HG02798 (cell line): ENCODE measurements at regions not wholly inside any gene's neighbourhood (a gene's known extent, or its start where the extent isn't known, plus 50 kb on each side); places are given as distances from the start of the nearest gene placed in this dataset.

ENCODE experiments used
- ATAC-seq: cut with Tn5 transposase; IDR thresholded peaks from one replicate; pipeline ENCODE4 v1.9.1; 2021; ENCODE audit warnings: mild to moderate bottlenecking; ENCODE audit not compliant: unreplicated experiment, poor library complexity

DNA sequence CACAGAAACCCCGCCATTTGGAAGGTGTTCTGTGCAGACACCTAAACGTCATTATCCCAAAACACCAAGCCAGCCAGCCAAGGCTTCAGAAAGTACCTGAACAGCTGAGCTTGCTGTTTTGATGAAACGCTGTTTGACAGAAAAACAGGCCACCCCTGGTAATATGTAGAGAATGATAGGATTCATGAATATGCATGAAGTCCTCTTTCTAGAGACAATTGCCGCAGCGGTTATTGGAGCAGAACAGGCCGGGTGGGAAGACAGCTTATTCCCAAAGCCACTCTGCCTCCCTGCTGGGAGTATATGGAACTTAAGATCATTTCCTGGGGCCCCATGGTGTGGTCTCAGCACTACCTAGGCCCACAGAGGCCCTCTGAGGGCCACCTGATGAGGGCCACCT, 229.5 kb downstream of the UQCRFS1 start:
- ATAC-seq, result no peak

DNA sequence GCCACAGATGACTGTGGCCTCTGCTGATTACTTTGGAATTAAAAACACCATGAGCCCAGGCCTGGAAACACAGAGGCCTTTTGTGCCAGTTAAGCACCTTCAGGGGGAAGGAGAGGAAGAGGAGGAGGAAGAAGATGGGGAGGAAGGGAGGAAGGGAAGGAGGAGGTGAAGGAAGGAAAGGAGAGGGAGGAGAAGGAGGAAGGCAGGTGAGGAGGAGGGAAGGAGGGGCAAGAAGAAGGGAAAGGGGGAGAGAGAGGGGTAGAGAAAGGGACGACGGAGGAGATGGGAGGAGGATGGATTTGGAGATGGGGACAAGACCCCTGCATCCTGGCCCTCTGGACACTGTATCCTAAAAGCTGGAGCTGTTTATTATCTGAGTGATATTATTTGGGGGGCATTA, 231.0 kb downstream of the UQCRFS1 start:
- ATAC-seq, result no peak

DNA sequence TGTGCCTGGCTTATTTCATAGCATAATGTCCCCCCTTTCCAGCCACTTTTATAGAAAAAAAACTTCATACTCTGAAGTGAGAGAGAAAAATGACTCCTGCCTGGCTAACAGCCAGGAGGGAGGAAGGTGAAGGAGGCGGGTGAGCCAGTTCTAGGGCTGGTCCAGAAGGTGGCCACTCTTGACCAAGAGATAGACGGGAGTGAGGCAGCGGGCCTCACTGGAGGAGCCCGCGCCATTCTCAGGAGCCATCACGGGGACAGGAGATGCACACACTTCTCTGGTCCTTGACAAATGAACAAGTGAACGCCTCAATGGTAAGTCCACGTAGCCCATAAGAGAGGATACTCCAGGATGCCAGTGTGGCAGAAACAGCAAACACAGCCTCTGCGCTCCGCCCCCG, 231.4 kb downstream of the UQCRFS1 start:
- ATAC-seq, result no peak

DNA sequence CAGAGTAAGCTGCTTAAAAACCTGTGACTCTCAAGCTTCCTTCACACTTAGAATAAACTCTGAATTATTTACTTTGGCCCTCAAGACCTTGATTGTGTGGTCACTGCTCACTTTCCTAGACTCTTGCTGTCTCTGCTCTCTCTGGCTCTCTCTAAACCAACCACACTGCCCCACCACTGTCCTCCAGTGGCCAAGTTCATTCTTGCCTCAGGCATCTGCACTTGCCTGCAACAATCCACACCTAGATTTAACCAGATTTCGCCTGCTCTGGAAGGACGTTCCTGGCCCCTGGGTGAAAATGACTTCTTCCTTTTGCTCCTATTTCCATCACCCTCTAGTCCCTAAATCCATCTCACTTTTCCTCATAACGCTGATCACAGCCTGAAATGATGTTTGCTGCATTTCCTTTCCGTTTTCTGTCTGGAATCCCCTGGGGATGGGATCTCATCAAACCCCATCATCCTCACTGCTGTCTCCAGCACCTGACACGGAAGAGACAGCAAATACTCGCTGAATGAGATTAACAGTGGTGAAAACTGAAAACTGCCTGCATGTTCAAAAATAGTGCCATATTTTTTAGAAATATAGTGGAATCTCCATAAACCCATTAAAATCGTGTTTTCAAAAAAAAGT, 232.6 kb downstream of the UQCRFS1 start:
- no peak for ATAC-seq

DNA sequence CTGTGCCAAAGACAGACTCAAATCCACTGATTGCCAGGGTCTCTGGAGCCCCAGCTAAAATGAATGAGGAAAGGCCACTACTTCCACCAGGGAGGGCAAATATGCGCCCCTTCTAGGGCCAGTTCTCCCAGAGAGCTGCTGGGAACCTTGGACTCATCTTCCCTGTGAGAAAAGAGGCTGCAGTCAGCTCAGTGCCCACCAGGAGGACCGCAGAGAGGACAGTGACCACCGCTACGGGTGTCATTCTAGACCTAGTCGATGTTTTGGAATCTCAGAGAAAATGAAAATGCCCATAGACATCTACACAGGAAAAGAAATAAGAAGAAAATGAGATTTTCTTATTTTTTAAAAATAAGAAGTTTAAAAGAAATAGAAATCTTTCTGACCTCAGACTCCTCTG, 235.1 kb downstream of the UQCRFS1 start:
- no peak for ATAC-seq

DNA sequence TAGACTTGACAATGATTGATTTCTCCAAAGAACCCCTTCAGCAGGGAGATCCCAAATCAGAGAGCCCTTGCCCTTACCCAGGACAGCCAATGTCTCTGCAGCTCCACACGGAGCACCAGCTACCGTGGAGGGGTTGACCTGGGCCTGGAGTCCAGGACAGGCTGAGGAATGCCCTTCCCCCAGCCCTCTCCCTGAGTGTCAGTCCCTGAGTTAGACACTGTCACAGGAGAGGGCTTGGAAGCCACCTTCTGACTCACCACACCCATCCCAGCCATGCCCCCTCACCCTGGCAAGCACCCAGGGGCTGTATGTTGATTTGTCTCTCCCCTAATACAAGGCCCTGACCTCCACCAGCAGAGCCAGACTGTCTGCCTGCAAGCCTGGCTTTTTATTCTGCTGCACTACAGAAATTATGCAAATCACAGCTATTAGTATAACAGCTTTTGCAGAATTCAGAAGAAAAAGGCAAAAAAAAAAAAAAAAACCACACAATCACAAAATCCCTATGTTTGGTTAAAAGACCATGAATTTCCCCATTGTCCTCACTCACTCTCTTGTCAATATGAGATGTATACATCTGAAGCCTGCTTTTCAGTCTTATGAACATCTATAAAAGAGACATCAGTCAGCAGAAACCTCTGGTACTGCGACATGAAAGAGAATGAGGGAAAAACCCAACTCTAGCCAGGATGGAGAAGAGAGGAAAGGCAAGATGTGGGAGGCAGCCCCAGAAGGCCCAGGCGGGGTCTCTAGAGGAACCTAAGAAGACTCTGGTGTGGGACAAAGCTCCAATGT, 240.7 kb downstream of the UQCRFS1 start:
- ATAC-seq, result no peak

DNA sequence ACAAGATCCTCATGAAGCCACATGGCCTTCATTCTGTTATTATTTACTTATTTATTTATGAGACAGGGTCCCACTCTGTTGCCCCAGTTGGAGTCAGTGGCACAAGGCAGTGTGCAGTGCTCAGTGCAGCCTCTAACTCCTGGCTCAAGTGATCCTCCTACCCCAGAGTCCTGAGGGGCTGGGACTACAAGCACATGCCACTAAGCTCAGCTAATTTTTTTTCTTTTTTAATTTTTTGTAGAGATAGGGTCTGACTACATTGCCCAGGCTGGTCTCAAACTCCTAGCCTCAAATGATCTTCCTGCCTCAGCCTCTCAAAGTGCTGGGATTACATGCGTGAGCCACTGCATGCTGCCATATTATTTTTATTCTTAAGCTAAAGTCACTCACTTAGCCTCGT, 241.4 kb downstream of the UQCRFS1 start:
- ATAC-seq, result no peak

DNA sequence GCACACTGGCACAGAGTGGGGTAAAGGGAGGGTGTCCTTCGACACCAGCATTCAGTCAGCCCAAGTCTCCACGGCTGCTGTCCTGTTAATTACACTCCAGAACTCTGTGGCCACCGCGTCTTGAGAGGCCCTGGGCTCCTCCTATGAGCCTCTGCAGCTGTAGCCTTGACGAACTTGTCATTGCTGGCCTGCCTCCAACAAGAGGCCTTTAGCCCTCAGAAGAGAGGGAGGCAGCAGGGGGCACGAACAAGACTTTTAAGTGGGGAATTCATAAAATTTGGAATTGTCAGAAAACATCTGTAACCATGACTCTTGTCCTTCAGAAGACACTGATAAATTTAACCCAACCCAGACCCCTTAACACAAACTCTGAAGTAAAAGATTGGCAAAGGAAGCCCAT, 241.9 kb downstream of the UQCRFS1 start:
- ATAC-seq, result no peak

DNA sequence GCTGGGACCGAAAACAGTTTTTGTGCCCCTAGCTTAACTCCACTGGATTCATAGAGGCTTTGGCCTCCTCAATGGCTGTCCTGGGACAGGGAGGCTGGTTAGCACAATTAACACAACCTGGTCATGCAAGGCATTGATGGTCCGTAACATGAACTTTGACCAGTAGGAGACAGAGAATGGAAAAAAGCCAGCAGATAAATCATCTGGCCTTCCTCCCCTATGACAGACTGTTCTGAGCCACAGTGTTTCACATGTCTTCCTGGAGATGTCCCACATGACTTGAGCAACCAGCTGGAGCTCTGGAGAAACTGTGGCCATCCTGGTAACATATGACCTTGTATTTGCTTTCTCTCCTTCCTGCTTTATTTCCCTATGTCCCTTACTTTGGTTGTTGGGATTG, 244.2 kb downstream of the UQCRFS1 start:
- ATAC-seq, result no peak

DNA sequence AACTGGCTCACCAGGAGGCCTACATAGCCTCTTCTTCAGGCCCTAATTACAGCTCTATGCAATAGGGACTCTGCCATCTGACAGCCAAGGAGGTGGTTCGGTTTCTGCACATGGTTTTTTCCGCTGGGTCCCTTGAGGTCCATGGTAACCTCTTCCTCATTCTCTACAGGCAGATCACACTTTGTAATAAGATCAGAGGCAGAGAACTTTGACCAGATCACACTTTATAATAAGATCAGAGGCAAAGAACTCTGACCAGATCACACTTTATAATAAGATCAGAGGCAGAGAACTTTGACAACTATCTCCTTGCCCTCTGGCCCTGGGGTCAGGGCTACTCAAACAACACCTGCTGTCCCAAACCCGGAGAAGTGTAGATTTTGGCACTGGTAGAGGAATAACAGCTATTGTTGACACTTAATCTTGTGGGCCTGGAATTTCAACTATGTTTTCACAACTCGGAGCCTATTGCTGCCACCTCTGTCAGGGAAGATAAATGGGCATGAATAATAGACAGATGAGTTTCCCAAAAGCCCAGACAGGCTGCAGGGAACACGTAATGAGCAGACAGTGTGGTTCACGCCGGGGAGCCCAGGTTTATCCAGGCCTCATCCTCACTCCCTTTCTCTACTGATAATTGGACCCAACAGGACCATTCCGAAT, 246.1 kb downstream of the UQCRFS1 start:
- no peak for ATAC-seq

DNA sequence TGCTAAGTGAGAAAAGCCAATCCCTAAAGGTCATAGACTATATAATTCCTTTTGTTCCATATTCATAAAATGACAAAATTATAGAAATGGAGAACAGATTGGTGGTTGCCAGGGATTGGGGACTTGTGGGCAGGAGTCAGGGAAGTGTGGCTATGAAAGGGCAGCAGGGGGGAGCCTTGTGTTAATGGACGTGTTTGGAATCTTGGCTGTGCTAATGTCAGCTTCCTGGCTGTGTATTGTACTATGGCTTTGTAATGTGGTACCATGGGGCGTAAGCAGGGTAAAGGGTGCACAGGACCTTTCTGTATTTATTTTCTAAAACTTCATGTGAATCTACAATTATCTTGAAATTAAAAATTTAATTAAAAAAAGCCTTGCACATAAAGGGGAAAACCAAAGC, 248.5 kb downstream of the UQCRFS1 start:
- no peak for ATAC-seq

DNA sequence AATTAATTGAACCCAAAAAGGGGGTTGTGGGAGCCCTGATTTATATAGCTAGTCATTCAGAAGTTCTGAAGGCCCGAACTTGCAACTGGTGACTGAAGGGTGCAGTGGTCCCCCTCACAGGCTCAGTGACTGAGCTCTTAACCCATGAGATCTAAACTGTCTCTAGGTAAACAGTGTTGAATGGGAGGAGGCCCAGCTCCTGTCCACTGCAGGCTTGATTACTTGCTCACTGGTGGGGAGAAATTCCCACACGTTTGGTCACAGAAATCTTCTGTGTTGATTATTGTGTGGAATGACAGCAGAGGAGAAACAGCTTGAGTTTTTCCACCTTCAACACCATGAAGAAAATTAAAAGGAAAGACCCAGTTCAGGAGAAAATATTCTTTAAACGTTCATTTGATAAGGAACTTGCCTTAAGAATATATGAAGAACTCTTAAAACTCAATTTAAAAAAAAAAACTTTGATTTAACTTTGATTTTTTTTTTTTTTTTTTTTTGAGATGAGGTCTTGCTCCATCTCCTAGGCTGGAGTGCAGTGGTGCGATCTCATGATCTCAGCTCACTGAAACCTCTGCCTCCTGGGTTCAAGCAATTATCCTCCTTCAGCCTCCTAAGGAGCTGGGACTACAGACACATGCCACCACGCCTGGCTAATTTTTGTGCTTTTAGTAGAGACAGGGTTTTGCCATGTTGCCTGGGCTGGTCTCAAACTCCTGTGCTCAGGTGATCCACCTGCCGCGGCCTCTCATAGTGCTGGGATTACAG, 249.3 kb downstream of the UQCRFS1 start:
- ATAC-seq, result no peak

DNA sequence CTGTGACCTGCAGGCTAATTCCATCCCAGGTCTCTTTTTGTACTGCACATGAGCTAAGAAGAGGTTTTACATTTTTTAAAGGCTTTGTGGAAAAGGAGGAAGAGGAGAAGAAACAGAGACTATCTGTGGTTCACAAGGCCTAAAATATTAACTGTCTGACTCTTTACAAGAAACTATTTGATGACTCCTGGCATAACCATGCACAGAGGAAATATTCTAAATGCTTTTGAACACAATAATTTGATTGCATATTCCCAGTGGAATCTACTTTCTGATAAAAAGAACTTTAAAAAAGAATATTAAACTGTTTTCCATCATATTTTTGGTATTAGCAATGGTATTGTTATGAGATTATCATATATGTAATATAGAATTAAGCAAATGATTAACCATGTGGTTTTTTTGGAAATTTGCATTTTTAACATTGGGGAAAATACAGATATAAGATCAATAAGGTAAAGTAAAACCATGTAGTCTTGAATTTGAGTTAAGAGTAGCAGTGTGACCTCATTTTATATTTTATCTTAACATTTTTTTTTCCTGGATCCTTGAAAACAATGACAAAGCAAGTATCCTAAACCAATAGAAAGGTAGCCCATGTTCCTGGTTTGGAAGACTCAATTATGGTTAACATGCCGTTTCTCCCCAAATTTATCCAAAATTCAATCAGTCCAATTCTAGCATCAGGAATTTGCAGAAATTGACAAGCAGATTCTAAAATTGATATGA, 251.0 kb downstream of the UQCRFS1 start:
- ATAC-seq, result no peak

DNA sequence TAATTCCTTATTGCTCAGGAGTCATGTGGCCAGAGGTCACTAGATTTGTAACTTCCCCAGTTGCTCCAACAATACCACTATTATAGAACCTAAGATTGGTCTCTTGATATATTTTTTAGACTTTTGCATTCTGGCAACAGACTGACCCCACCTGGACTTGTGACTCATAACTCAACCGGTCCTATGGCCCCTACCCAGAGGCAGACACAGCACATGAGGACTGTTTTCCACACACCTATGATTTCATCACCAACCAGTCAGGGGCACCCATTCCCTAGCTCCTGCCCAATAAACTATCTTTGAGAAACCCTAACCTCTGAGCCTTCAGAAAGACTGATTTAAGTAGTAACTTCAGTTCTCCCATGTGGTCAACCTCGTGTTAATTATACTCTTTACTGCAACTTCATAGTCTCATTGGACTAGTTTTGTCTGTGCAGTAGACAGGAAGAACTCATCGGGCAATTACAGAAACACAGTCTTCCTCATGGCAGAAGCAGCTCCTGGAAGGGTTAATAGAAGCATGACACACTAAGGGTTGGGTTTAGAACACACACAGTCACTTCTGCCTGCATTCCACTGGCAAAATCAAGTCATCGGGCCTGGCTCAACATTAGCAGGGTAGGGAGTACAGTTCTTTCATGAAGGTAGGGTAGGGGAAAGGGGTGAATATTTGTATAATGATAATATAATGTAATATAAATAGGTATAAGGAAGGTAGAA, 251.8 kb downstream of the UQCRFS1 start:
- no peak for ATAC-seq

DNA sequence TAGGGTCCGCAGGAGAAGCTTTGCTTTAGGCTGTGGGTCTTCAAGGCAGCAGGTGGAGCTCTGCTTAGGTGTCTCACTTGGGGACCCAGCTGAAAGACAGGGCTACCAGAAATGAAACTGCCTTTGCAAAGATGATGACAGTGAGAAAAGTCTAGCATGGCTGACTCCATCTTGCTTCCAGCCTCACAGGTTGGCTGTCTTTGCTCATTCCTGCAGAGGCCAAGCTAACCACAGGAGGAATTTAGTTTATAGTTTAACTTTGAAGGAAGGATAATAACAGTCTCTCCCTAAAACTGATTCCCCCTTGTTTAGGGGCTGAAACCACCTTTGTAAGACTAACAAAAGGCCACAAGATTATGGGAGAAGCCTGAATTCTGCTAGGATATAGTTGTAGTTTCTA, 252.4 kb downstream of the UQCRFS1 start:
- no peak for ATAC-seq

DNA sequence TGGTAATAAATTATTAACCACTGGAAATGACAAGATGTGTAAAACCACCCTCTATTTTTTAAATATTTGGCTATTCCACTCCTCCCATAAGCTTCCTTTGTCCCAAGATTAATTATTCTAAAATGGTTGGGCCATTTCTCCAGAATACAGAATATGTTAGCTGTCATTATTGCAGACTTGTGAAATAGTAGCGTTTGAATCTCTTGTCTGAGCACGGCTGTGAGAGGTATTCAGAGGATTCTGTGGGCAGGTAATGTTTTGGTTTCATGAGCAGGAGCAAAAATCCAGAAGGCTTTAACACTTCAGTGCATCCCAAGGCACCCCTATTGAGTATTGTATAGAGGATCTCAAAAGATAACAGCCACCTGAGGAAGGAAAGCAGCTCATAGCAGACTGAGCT, 256.0 kb downstream of the UQCRFS1 start:
- no peak for ATAC-seq

DNA sequence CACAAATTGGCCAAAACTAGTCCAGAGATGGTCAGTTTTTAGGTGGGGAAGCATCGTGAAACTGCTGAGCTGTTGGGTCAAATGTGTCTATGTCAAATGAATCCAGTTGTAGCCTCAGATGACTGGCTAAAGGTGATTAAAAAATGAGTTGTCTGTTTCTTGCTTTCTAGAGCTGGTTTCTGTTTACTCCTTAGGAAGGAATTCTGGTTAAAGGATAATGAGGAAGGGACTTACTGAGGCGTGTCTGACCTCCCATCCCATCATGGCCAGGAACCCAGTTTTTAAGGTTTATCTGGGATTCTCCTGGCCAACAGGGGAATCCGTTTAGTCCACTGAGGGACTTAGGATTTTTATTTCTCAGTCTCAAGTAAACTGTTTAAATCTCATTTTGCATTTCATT, 256.5 kb downstream of the UQCRFS1 start:
- no peak for ATAC-seq

DNA sequence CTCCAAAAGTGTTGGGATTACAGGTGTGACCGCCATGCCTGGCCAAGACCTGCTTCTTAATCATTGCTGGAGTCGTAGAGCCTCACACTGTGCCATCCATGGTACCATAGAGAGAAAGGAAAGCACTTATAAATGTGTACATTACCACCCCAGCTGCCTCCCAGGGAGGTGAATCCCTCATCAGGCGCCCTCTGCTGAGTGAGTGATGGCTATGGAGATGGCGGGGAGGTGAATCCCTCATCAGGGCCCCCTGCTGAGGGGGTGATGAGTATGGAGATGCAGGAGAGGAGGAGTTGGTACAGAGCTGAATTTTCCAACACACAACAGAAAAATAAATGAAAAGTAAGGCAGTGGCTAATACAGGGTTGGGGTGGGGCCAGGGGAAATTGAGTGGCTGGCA, 263.4 kb downstream of the UQCRFS1 start:
- ATAC-seq, result no peak

DNA sequence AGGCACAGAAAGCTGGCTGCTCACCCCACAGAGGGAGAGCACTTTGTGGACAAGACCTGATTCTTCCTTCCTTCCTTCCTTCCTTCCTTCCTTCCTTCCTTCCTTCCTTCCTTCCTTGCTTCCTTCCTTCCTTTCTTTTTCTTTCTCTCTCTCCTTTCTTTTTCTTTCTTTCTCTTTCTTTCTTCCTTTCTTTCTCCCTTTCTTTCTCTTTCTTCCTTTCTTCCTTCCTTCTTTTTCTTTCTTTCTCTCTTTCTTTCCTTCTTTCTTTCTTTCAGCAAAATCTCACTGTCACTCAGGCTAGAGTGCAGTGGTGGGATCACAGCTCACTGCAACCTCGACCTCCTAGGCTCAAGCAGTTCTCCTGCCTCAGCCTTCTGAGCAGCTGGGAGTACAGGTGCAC, 263.9 kb downstream of the UQCRFS1 start:
- no peak for ATAC-seq

DNA sequence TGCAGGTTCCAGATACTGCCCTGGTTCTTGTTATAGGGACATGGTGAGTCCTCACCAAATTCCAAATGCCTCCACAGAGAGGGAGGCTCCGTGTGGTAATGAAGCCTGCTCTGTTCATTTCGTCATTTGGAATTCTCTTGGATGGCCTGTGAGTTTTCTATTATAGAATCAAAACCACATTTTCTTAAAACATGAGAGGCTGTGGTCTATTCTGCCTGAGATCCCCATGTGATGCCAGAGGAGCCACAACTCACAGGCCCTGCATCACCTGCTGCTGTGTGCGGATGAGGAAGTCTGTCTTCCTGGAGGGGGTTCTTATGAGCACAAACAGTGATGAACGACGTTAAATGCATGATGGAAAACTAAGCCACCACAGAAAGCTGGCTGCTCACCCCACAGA, 264.4 kb downstream of the UQCRFS1 start:
- no peak for ATAC-seq
